CD14-positive monocyte (primary cell): ENCODE measurements at regions not wholly inside any gene's neighbourhood (a gene's known extent, or its start where the extent isn't known, plus 50 kb on each side); places are given as distances from the start of the nearest gene placed in this dataset.

ENCODE experiments used
- DNase-seq, 3 donors: peaks; one replicate each; pipeline ENCODE4 v3.0.0-alpha.2; 2011 to 2022
- H2AFZ ChIP-seq: 2 replicates; pipeline ENCODE4 v1.6.0; 2012; ENCODE audit warnings: mild to moderate bottlenecking, low read depth, low read length, inconsistent platforms; ENCODE audit not compliant: insufficient read depth, poor library complexity, severe bottlenecking
- H3K27ac ChIP-seq, 2 donors: 1 replicate in 1 of 2; 2 replicates in 1 of 2; pipeline ENCODE4 v1.5.1; 2012 to 2013; ENCODE audit warnings: low read length in 2 of 2, control low read depth in 1 of 2, inconsistent platforms in 1 of 2, low read depth in 1 of 2, mild to moderate bottlenecking in 1 of 2
- H3K27me3 ChIP-seq, 2 donors: one replicate each; pipeline versions ENCODE4 v1.6.0 to v1.6.1; 2011 to 2013; ENCODE audit warnings: low read length in 2 of 2; ENCODE audit not compliant: control insufficient read depth in 2 of 2, insufficient read depth in 2 of 2
- H3K36me3 ChIP-seq, 2 donors: replicated peaks in 1 of 2; 1 replicate in 1 of 2; 2 replicates in 1 of 2; pipeline versions ENCODE4 v1.5.1 to v1.6.1; 2012 to 2013; ENCODE audit warnings: low read length in 2 of 2, control low read depth in 1 of 2, inconsistent platforms in 1 of 2, mild to moderate bottlenecking in 1 of 2; ENCODE audit not compliant: insufficient read depth in 2 of 2, control insufficient read depth in 1 of 2
- H3K4me1 ChIP-seq, 2 donors: 1 replicate in 1 of 2; 2 replicates in 1 of 2; pipeline versions ENCODE4 v1.5.1 to v1.6.1; 2012 to 2013; ENCODE audit warnings: low read length in 2 of 2, control low read depth in 1 of 2, inconsistent platforms in 1 of 2, mild to moderate bottlenecking in 1 of 2, moderate library complexity in 1 of 2; ENCODE audit not compliant: insufficient read depth in 2 of 2, control insufficient read depth in 1 of 2
- H3K4me2 ChIP-seq: replicated peaks from 2 replicates; pipeline ENCODE3; 2012; ENCODE audit warnings: low read length, moderate library complexity, mild to moderate bottlenecking; ENCODE audit not compliant: poor library complexity, severe bottlenecking; ENCODE audit errors: extremely low read depth
- H3K4me3 ChIP-seq, 3 experiments: fragments of 200-600 bp in 1 of 3; sonication (generic) in 1 of 3; replicated peaks in 1 of 3; 1 replicate in 2 of 3; 2 replicates in 1 of 3; pipeline ENCODE4 v1.5.1; 2011 to 2013; ENCODE audit warnings: low read length in 3 of 3, mild to moderate bottlenecking in 3 of 3, control low read depth in 2 of 3, low read depth in 2 of 3, inconsistent platforms in 1 of 3, moderate library complexity in 1 of 3
- H3K79me2 ChIP-seq: 2 replicates; pipeline ENCODE4 v1.6.0; 2012; ENCODE audit warnings: mild to moderate bottlenecking, control low read depth, inconsistent platforms, low read length, moderate library complexity; ENCODE audit not compliant: insufficient read depth
- H3K9ac ChIP-seq: 2 replicates; pipeline ENCODE4 v1.6.0; 2017; ENCODE audit warnings: low read length, mild to moderate bottlenecking; ENCODE audit not compliant: insufficient read depth, poor library complexity, severe bottlenecking
- H3K9me3 ChIP-seq, 2 donors: replicated peaks in 1 of 2; 1 replicate in 1 of 2; 2 replicates in 1 of 2; pipeline versions ENCODE4 v1.5.1 to v1.6.1; 2012 to 2013; ENCODE audit warnings: low read length in 2 of 2, control low read depth in 1 of 2; ENCODE audit not compliant: control insufficient read depth in 1 of 2, insufficient read depth in 1 of 2
- H4K20me1 ChIP-seq: 2 replicates; pipeline ENCODE4 v1.6.0; 2012; ENCODE audit warnings: mild to moderate bottlenecking, low read length, control low read depth, moderate library complexity; ENCODE audit not compliant: insufficient read depth
- H3K27ac Mint-ChIP-seq, 7 donors: one replicate each; pipeline ENCODE4 v1.8.0; 2020; ENCODE audit warnings: mild to moderate bottlenecking in 7 of 7, mixed read lengths in 7 of 7, moderate library complexity in 6 of 7, inconsistent platforms in 2 of 7
- H3K27me3 Mint-ChIP-seq, 3 donors: one replicate each; pipeline ENCODE4 v1.8.0; 2021 to 2022; ENCODE audit warnings: low read depth in 3 of 3, mild to moderate bottlenecking in 3 of 3, mixed read lengths in 3 of 3, moderate library complexity in 3 of 3, inconsistent platforms in 1 of 3
- H3K36me3 Mint-ChIP-seq, 2 donors: one replicate each; pipeline ENCODE4 v1.8.0; 2020; ENCODE audit warnings: mixed read lengths in 2 of 2, inconsistent platforms in 1 of 2, mild to moderate bottlenecking in 1 of 2
- H3K4me1 Mint-ChIP-seq: one replicate; pipeline ENCODE4 v1.8.0; 2020; ENCODE audit warnings: mild to moderate bottlenecking, mixed read lengths
- H3K4me3 Mint-ChIP-seq, 2 donors: one replicate each; pipeline ENCODE4 v1.8.0; 2020; ENCODE audit warnings: mild to moderate bottlenecking in 2 of 2, mixed read lengths in 2 of 2, moderate library complexity in 1 of 2
- H3K9me3 Mint-ChIP-seq, 7 donors: one replicate each; pipeline ENCODE4 v1.8.0; 2020 to 2022; ENCODE audit warnings: mixed read lengths in 7 of 7, mild to moderate bottlenecking in 6 of 7, moderate library complexity in 6 of 7, inconsistent platforms in 2 of 7
- WGBS: methylation state at CpG from one replicate; pipeline ENCODE4 v1.1.5; 2013; ENCODE audit warnings: missing lambda C conversion rate; ENCODE audit not compliant: insufficient coverage; 5-methylcytosine and 5-hydroxymethylcytosine counted together
- intact Hi-C, 2 donors: fragments of 100-400 bp; cut with micrococcal nuclease; formaldehyde crosslinking; loops; one replicate each; pipeline versions ENCODE4 v1.15.0 to v1.15.1; 2023
- TF ChIP-seq, protein P1 (sequence below): fragments of 200-600 bp; IDR thresholded peaks from one replicate; pipeline ENCODE4 v1.8.0; 2022; ENCODE audit warnings: antibody characterized with exemption, mild to moderate bottlenecking

DNA sequence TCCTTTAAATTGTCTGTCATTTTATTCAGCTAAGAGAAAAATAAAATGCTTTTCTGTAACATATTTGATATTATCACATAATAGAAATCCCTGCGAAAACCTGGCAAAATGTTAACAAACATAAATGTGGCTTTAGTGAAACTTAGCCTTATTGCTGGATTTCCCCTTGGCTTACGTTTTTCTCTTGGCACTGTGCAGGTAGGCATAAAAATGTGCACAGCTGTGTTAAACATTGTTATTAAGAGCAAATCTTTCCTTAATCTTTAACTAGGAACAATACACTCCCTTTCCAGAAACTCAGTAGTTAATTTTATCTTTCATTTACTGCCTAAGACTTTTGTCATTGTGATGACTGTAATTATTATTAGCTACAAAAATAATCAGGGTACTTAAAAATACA, 202.4 kb upstream of the GNPDA2 start:
- Histone ChIP-seq H3K36me3 (no peaks in the 10 kb centered on the region), H3K27me3 (no peaks in the 10 kb centered on the region), H3K9me3 (no peaks in the 10 kb centered on the region), H3K4me2 (no peak overlapping the region), H3K4me3 (no peak overlapping the region), H3K9ac (no peak overlapping the region), H3K27ac (no peak overlapping the region), H3K79me2 (no peaks in the 10 kb centered on the region), H4K20me1 (no peaks in the 10 kb centered on the region), H3K4me1 (no peaks in the 10 kb centered on the region), H2AFZ (no peak overlapping the region)
- H3K4me1 Mint-ChIP-seq, result no peaks in the 10 kb centered on the region
- WGBS, result no CpG with 5 or more reads among the region's 2 CpGs
- H3K36me3 Mint-ChIP-seq, result no peaks in the 10 kb centered on the region
- TF ChIP-seq, protein P1, sequence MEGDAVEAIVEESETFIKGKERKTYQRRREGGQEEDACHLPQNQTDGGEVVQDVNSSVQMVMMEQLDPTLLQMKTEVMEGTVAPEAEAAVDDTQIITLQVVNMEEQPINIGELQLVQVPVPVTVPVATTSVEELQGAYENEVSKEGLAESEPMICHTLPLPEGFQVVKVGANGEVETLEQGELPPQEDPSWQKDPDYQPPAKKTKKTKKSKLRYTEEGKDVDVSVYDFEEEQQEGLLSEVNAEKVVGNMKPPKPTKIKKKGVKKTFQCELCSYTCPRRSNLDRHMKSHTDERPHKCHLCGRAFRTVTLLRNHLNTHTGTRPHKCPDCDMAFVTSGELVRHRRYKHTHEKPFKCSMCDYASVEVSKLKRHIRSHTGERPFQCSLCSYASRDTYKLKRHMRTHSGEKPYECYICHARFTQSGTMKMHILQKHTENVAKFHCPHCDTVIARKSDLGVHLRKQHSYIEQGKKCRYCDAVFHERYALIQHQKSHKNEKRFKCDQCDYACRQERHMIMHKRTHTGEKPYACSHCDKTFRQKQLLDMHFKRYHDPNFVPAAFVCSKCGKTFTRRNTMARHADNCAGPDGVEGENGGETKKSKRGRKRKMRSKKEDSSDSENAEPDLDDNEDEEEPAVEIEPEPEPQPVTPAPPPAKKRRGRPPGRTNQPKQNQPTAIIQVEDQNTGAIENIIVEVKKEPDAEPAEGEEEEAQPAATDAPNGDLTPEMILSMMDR, result no peak
- H3K4me3 Mint-ChIP-seq, result no peak overlapping the region
- H3K9me3 Mint-ChIP-seq, result no peaks in the 10 kb centered on the region
- H3K27me3 Mint-ChIP-seq, result peaks cover 0 to 4% (median 0%) of the 10 kb centered on the region in 3 donors
- no peak for DNase-seq
- H3K27ac Mint-ChIP-seq, result no peak overlapping the region
- intact Hi-C loops, result no loop called here

DNA sequence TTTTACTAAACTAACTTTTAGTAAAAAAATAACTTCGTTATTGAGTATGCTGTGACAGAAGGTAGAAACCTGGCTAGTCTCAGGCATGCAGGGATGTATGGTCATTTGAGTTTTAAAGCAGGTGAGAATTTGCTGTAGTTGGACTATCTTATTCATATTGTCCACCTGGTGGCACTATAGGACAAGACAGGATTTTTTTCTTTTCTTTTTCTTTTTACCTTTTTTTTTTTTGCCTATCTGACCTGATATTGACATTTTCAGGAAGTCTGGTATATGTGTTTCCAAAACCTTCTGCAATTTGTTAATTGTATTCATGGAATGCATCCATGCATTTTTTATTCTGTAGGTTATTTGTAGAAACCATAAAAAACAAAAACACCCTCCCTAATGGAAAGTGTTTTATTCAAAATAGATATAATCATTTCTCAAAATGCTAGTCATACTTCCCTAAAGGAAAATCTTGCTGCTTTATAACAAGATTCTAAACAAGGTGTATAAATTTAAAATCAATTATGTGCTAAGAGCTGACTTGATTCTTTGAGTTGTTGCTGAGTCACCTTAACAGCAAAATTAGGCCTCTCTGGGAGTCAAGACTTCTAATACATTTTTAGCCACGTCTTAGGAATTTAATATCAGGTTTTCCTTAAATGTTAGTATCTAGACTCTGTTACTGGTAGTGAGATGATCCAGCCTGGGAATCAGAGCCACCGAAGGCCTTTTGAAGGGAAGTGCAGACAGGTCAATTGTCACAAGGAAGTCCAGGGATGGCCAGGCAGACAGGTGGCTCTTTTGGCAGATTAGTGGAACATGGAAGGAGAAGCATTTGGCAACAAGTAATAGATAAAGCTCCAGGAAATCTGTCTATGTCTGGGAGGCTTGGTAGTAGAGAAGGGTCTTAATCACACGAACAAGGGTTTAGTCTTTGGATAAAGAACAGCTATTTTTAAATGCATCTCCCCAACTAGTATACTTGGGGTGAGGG, 201.3 kb upstream of the GNPDA2 start:
- no peak overlapping the region for H3K27ac Mint-ChIP-seq
- no peaks in the 10 kb centered on the region for H3K4me1 Mint-ChIP-seq
- H3K9me3 Mint-ChIP-seq, result no peaks in the 10 kb centered on the region

More for the DNA sequence above, 201.3 kb upstream of the GNPDA2 start:
- Histone ChIP-seq H4K20me1 (no peaks in the 10 kb centered on the region), H3K4me1 (no peaks in the 10 kb centered on the region), H3K27me3 (no peaks in the 10 kb centered on the region), H3K36me3 (no peaks in the 10 kb centered on the region), H2AFZ (no peak overlapping the region), H3K9ac (no peak overlapping the region), H3K27ac (no peak overlapping the region), H3K79me2 (no peaks in the 10 kb centered on the region), H3K4me2 (no peak overlapping the region), H3K4me3 (no peak overlapping the region), H3K9me3 (no peaks in the 10 kb centered on the region)
- WGBS, result 100% methylated on average over 1 of the region's 4 CpGs
- intact Hi-C loops, result no loop called here
- DNase-seq, result no peak
- Mint-ChIP-seq H3K27me3 (peaks cover 0 to 4% (median 0%) of the 10 kb centered on the region in 3 donors), H3K4me3 (no peak overlapping the region), H3K36me3 (no peaks in the 10 kb centered on the region)
- TF ChIP-seq, protein P1, result peak; percentile 8
